WTC11 (cell line): ENCODE measurements at regions not wholly inside any gene's neighbourhood (a gene's known extent, or its start where the extent isn't known, plus 50 kb on each side); places are given as distances from the start of the nearest gene placed in this dataset.

Experiments
- ATAC-seq: fragments of 200-7000 bp; cut with Tn5 transposase; 2 replicates; pipeline ENCODE4 v1.10.0; 2021; ENCODE audit warnings: mild to moderate bottlenecking, moderate library complexity
- CTCF ChIA-PET: fragments of 300-600 bp; sonication (Branson Sonifier 250); formaldehyde crosslinking; loops from one replicate; lab custom pipeline; 2021; ENCODE audit warnings: antibody characterized with exemption; lab: Charles Lee
- POLR2A ChIA-PET: fragments of 350-600 bp; sonication (Branson Sonifier 250); formaldehyde crosslinking; loops from one replicate; lab custom pipeline; 2021; ENCODE audit warnings: antibody characterized with exemption; lab: Charles Lee
- DNase-seq: peaks from one replicate; pipeline ENCODE4 v3.0.0; 2021; ENCODE audit warnings: low spot score
- H3K27ac Mint-ChIP-seq: 2 replicates; pipeline ENCODE4 v1.8.0; 2021; ENCODE audit warnings: mixed read lengths
- H3K27me3 Mint-ChIP-seq: 2 replicates; pipeline ENCODE4 v1.8.0; 2021; ENCODE audit warnings: low read depth, mild to moderate bottlenecking, moderate library complexity, mixed read lengths
- H3K36me3 Mint-ChIP-seq: 2 replicates; pipeline ENCODE4 v1.8.0; 2021; ENCODE audit warnings: mixed read lengths
- H3K4me1 Mint-ChIP-seq: 2 replicates; pipeline ENCODE4 v1.8.0; 2022; ENCODE audit warnings: mixed read lengths
- H3K4me3 Mint-ChIP-seq: 2 replicates; pipeline ENCODE4 v1.8.0; 2021; ENCODE audit warnings: mild to moderate bottlenecking, moderate library complexity, mixed read lengths
- H3K9me3 Mint-ChIP-seq: 2 replicates; pipeline ENCODE4 v1.8.0; 2021; ENCODE audit warnings: mixed read lengths
- CREB1 ChIP-seq: sonication (generic); formaldehyde crosslinking; IDR thresholded peaks from 2 replicates; pipeline ENCODE4 v1.8.0; 2023; ENCODE audit warnings: mild to moderate bottlenecking, missing genetic modification reagents
- CREM ChIP-seq: sonication (generic); formaldehyde crosslinking; IDR thresholded peaks from 2 replicates; pipeline ENCODE4 v1.8.1; 2022; ENCODE audit warnings: mild to moderate bottlenecking, missing genetic modification reagents, moderate library complexity
- CTCF ChIP-seq: fragments of 200-600 bp; IDR thresholded peaks from 2 replicates; pipeline ENCODE4 v1.8.0; 2022; ENCODE audit warnings: antibody characterized with exemption
- GABPB1 ChIP-seq: sonication (generic); formaldehyde crosslinking; IDR thresholded peaks from 2 replicates; pipeline ENCODE4 v1.8.1; 2023; ENCODE audit warnings: mild to moderate bottlenecking, missing genetic modification reagents
- GTF2I ChIP-seq: fragments of 250-450 bp; sonication (Bioruptor Pico); conservative IDR thresholded peaks from 2 replicates; pipeline ENCODE4 v1.4.0; 2021; ENCODE audit warnings: mild to moderate bottlenecking
- NR1H2 ChIP-seq: sonication (generic); formaldehyde crosslinking; IDR thresholded peaks from 2 replicates; pipeline ENCODE4 v1.9.0; 2021; ENCODE audit warnings: mild to moderate bottlenecking, moderate library complexity, missing genetic modification reagents
- OVOL2 ChIP-seq: fragments of 250-450 bp; sonication (Bioruptor Pico); IDR thresholded peaks from 2 replicates; pipeline ENCODE4 v1.9.0; 2021; ENCODE audit warnings: mild to moderate bottlenecking, borderline replicate concordance
- PRRX2 ChIP-seq: fragments of 250-450 bp; sonication (Bioruptor Pico); IDR thresholded peaks from 2 replicates; pipeline ENCODE4 v1.8.0; 2021; ENCODE audit warnings: mild to moderate bottlenecking
- USF2 ChIP-seq: sonication (generic); formaldehyde crosslinking; IDR thresholded peaks from 2 replicates; pipeline ENCODE4 v1.8.1; 2023; ENCODE audit warnings: mild to moderate bottlenecking, missing genetic modification reagents, moderate library complexity
- ZBTB21 ChIP-seq: sonication (generic); formaldehyde crosslinking; IDR thresholded peaks from 2 replicates; pipeline ENCODE4 v1.8.1; 2023; ENCODE audit warnings: mild to moderate bottlenecking, missing genetic modification reagents, borderline replicate concordance
- ZNF423 ChIP-seq: fragments of 250-450 bp; sonication (Bioruptor Pico); IDR thresholded peaks from 2 replicates; pipeline ENCODE4 v2.1.2; 2022; ENCODE audit warnings: mild to moderate bottlenecking, moderate library complexity
- TF ChIP-seq, protein P1 (sequence below): sonication (generic); formaldehyde crosslinking; conservative IDR thresholded peaks from 2 replicates; pipeline ENCODE4 v1.8.1; 2022; ENCODE audit warnings: mild to moderate bottlenecking, missing genetic modification reagents
- TF ChIP-seq, protein P2 (sequence below): sonication (generic); formaldehyde crosslinking; IDR thresholded peaks from 2 replicates; pipeline ENCODE4 v1.8.1; 2023; ENCODE audit warnings: mild to moderate bottlenecking, missing genetic modification reagents, borderline replicate concordance
- TF ChIP-seq, protein P3 (sequence below): sonication (generic); formaldehyde crosslinking; IDR thresholded peaks from 2 replicates; pipeline ENCODE4 v1.8.0; 2023; ENCODE audit warnings: missing genetic modification reagents, mild to moderate bottlenecking, borderline replicate concordance
- TF ChIP-seq, protein P4 (sequence below): sonication (generic); formaldehyde crosslinking; IDR thresholded peaks from 2 replicates; pipeline ENCODE4 v1.8.1; 2022; ENCODE audit warnings: low read depth, mild to moderate bottlenecking, moderate library complexity, missing genetic modification reagents, borderline replicate concordance

- Mint-ChIP-seq H3K27ac (no peak overlapping the region), H3K4me1 (no peaks in the 10 kb centered on the region)
- ATAC-seq: no peak
Measured at GRCh38 chr7:152511736-152512135, 75.9 kb upstream of the KMT2C start.

GRCh38 chr7:152508701-152509100 is 72.9 kb upstream of the KMT2C start:
- Mint-ChIP-seq H3K9me3 (no peaks in the 10 kb centered on the region), H3K27me3 (no peaks in the 10 kb centered on the region), H3K4me3 (no peak overlapping the region), H3K4me1 (peaks cover 6% of the 10 kb centered on the region; the same call in 1 of the 2 replicates), H3K27ac (no peak overlapping the region), H3K36me3 (no peaks in the 10 kb centered on the region)
- no peak for ATAC-seq
- no peak for DNase-seq
- ChIA-PET POLR2A (no interaction called here), CTCF (no interaction called here)
- no peak for TF ChIP-seq GTF2I (CRISPR knock-in tag)
- no peak for TF ChIP-seq CREM (CRISPR knock-in tag)
- no peak for TF ChIP-seq USF2 (CRISPR knock-in tag)
- TF ChIP-seq, protein P1, sequence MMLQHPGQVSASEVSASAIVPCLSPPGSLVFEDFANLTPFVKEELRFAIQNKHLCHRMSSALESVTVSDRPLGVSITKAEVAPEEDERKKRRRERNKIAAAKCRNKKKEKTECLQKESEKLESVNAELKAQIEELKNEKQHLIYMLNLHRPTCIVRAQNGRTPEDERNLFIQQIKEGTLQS: no peak
- TF ChIP-seq, protein P2, sequence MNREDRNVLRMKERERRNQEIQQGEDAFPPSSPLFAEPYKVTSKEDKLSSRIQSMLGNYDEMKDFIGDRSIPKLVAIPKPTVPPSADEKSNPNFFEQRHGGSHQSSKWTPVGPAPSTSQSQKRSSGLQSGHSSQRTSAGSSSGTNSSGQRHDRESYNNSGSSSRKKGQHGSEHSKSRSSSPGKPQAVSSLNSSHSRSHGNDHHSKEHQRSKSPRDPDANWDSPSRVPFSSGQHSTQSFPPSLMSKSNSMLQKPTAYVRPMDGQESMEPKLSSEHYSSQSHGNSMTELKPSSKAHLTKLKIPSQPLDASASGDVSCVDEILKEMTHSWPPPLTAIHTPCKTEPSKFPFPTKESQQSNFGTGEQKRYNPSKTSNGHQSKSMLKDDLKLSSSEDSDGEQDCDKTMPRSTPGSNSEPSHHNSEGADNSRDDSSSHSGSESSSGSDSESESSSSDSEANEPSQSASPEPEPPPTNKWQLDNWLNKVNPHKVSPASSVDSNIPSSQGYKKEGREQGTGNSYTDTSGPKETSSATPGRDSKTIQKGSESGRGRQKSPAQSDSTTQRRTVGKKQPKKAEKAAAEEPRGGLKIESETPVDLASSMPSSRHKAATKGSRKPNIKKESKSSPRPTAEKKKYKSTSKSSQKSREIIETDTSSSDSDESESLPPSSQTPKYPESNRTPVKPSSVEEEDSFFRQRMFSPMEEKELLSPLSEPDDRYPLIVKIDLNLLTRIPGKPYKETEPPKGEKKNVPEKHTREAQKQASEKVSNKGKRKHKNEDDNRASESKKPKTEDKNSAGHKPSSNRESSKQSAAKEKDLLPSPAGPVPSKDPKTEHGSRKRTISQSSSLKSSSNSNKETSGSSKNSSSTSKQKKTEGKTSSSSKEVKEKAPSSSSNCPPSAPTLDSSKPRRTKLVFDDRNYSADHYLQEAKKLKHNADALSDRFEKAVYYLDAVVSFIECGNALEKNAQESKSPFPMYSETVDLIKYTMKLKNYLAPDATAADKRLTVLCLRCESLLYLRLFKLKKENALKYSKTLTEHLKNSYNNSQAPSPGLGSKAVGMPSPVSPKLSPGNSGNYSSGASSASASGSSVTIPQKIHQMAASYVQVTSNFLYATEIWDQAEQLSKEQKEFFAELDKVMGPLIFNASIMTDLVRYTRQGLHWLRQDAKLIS (CRISPR knock-in tag): no peak
- no peak for TF ChIP-seq PRRX2 (CRISPR knock-in tag)
- TF ChIP-seq NR1H2 (CRISPR knock-in tag): no peak
- no peak for TF ChIP-seq ZBTB21 (CRISPR knock-in tag)
- TF ChIP-seq, protein P3, sequence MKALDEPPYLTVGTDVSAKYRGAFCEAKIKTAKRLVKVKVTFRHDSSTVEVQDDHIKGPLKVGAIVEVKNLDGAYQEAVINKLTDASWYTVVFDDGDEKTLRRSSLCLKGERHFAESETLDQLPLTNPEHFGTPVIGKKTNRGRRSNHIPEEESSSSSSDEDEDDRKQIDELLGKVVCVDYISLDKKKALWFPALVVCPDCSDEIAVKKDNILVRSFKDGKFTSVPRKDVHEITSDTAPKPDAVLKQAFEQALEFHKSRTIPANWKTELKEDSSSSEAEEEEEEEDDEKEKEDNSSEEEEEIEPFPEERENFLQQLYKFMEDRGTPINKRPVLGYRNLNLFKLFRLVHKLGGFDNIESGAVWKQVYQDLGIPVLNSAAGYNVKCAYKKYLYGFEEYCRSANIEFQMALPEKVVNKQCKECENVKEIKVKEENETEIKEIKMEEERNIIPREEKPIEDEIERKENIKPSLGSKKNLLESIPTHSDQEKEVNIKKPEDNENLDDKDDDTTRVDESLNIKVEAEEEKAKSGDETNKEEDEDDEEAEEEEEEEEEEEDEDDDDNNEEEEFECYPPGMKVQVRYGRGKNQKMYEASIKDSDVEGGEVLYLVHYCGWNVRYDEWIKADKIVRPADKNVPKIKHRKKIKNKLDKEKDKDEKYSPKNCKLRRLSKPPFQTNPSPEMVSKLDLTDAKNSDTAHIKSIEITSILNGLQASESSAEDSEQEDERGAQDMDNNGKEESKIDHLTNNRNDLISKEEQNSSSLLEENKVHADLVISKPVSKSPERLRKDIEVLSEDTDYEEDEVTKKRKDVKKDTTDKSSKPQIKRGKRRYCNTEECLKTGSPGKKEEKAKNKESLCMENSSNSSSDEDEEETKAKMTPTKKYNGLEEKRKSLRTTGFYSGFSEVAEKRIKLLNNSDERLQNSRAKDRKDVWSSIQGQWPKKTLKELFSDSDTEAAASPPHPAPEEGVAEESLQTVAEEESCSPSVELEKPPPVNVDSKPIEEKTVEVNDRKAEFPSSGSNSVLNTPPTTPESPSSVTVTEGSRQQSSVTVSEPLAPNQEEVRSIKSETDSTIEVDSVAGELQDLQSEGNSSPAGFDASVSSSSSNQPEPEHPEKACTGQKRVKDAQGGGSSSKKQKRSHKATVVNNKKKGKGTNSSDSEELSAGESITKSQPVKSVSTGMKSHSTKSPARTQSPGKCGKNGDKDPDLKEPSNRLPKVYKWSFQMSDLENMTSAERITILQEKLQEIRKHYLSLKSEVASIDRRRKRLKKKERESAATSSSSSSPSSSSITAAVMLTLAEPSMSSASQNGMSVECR (CRISPR knock-in tag): no peak
- TF ChIP-seq, protein P4, sequence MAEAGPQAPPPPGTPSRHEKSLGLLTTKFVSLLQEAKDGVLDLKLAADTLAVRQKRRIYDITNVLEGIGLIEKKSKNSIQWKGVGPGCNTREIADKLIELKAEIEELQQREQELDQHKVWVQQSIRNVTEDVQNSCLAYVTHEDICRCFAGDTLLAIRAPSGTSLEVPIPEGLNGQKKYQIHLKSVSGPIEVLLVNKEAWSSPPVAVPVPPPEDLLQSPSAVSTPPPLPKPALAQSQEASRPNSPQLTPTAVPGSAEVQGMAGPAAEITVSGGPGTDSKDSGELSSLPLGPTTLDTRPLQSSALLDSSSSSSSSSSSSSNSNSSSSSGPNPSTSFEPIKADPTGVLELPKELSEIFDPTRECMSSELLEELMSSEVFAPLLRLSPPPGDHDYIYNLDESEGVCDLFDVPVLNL (CRISPR knock-in tag): no peak
- no peak for TF ChIP-seq CTCF
- no peak for TF ChIP-seq CREB1 (CRISPR knock-in tag)
- TF ChIP-seq OVOL2 (CRISPR knock-in tag): no peak
- TF ChIP-seq GABPB1 (CRISPR knock-in tag): no peak

More at GRCh38 chr7:152511736-152512135, 75.9 kb upstream of the KMT2C start:
- no peak for DNase-seq
- CTCF ChIA-PET: no interaction called here
- Mint-ChIP-seq H3K4me3 (no peak overlapping the region), H3K36me3 (no peaks in the 10 kb centered on the region), H3K9me3 (peaks cover 14% of the 10 kb centered on the region), H3K27me3 (no peaks in the 10 kb centered on the region)
- POLR2A ChIA-PET: no interaction called here
- TF ChIP-seq ZNF423: no peak
